ENCODE measurements at regions not wholly inside any gene's neighbourhood (a gene's known extent, or its start where the extent isn't known, plus 50 kb on each side); places are given as distances from the start of the nearest gene placed in this dataset.

- H3K4me3 ChIP-seq (ENCODE audit: control extremely low read depth in 1 of 5, extremely low read depth in 1 of 5, insufficient read depth in 1 of 5, low read depth in 2 of 5, low read length in 4 of 5) = no peak overlapping the region
- ATAC-seq (ENCODE audit: low read depth) (no peak), DNase-seq (no peak)
- intact Hi-C loops (cut with micrococcal nuclease) = no loop called here
- no peak overlapping the region for H3K27ac ChIP-seq (ENCODE audit: low read length in 2 of 2)
- Mint-ChIP-seq H3K4me3 (no peak overlapping the region), H3K9me3 (ENCODE audit: insufficient read depth) (peaks cover 5% of the 10 kb centered on the region), H3K4me1 (no peaks in the 10 kb centered on the region), H3K27me3 (no peaks in the 10 kb centered on the region), H3K27ac (no peak overlapping the region)
- no peaks in the 10 kb centered on the region for H3K79me2 ChIP-seq (ENCODE audit: control insufficient read depth, insufficient read depth, low read length)
- POLR2A ChIA-PET = no interaction called here
- no peaks in the 10 kb centered on the region for H3K36me3 ChIP-seq (replicated peaks in 1 of 2; ENCODE audit: control extremely low read depth in 1 of 2, control insufficient read depth in 1 of 2, extremely low read depth in 1 of 2, insufficient read depth in 2 of 2, low read length in 1 of 2)
- WGBS (ENCODE audit: insufficient coverage) = no CpG with 5 or more reads among the region's 1 CpG
- no peaks in the 10 kb centered on the region for H3K9me3 ChIP-seq (ENCODE audit: control extremely low read depth in 1 of 3, control insufficient read depth in 2 of 3, insufficient read depth in 1 of 3, low read length in 2 of 3)
- no peak overlapping the region for H3K4me2 ChIP-seq (replicated peaks; ENCODE audit: low read depth, low read length, poor library complexity, severe bottlenecking)
- TF ChIP-seq, protein P1, sequence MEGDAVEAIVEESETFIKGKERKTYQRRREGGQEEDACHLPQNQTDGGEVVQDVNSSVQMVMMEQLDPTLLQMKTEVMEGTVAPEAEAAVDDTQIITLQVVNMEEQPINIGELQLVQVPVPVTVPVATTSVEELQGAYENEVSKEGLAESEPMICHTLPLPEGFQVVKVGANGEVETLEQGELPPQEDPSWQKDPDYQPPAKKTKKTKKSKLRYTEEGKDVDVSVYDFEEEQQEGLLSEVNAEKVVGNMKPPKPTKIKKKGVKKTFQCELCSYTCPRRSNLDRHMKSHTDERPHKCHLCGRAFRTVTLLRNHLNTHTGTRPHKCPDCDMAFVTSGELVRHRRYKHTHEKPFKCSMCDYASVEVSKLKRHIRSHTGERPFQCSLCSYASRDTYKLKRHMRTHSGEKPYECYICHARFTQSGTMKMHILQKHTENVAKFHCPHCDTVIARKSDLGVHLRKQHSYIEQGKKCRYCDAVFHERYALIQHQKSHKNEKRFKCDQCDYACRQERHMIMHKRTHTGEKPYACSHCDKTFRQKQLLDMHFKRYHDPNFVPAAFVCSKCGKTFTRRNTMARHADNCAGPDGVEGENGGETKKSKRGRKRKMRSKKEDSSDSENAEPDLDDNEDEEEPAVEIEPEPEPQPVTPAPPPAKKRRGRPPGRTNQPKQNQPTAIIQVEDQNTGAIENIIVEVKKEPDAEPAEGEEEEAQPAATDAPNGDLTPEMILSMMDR (IDR thresholded peaks at IDR 0.05) = no peak
- no peak for TF ChIP-seq EZH2 (IDR thresholded peaks at IDR 0.05; ENCODE audit: borderline replicate concordance, insufficient read depth, low read depth, low read length, poor library complexity, severe bottlenecking)
- no peaks in the 10 kb centered on the region for H4K20me1 ChIP-seq (ENCODE audit: control insufficient read depth, insufficient read depth, low read length, poor library complexity, severe bottlenecking)
- no peak overlapping the region for H3K9ac ChIP-seq (ENCODE audit: low read length)
- H3K4me1 ChIP-seq (ENCODE audit: control insufficient read depth in 2 of 2, insufficient read depth in 2 of 2, low read length in 2 of 2) = no peaks in the 10 kb centered on the region
- CTCF ChIA-PET = no interaction called here
- no peak overlapping the region for H2AFZ ChIP-seq (ENCODE audit: insufficient read depth, low read depth, low read length, poor library complexity, severe bottlenecking)
- no peaks in the 10 kb centered on the region for H3K27me3 ChIP-seq (replicated peaks in 1 of 4; ENCODE audit: control extremely low read depth in 1 of 4, control insufficient read depth in 3 of 4, insufficient read depth in 4 of 4, low read length in 3 of 4)
Measured at GRCh38 chr5:93235761-93236160, 345.3 kb downstream of the NR2F1-AS1 start.

GRCh38 chr5:93226202-93226735 lies 354.8 kb downstream of the NR2F1-AS1 start:
- no peak overlapping the region for H3K9ac ChIP-seq (ENCODE audit: low read length)
- no peak overlapping the region for H3K27ac ChIP-seq (ENCODE audit: low read length in 2 of 2)
- no peaks in the 10 kb centered on the region for H3K4me1 ChIP-seq (ENCODE audit: control insufficient read depth in 2 of 2, insufficient read depth in 2 of 2, low read length in 2 of 2)
- no peak overlapping the region for H3K4me3 ChIP-seq (ENCODE audit: control extremely low read depth in 1 of 5, extremely low read depth in 1 of 5, insufficient read depth in 1 of 5, low read depth in 2 of 5, low read length in 4 of 5)
- no peaks in the 10 kb centered on the region for H3K27me3 Mint-ChIP-seq
- no peak overlapping the region for H3K4me3 Mint-ChIP-seq
- DNase-seq (no peak), ATAC-seq (ENCODE audit: low read depth) (no peak)
- POLR2A ChIA-PET = no interaction called here
- no peak overlapping the region for H3K4me2 ChIP-seq (replicated peaks; ENCODE audit: low read depth, low read length, poor library complexity, severe bottlenecking)
- H4K20me1 ChIP-seq (ENCODE audit: control insufficient read depth, insufficient read depth, low read length, poor library complexity, severe bottlenecking) = no peaks in the 10 kb centered on the region
- H3K9me3 Mint-ChIP-seq (ENCODE audit: insufficient read depth) = no peaks in the 10 kb centered on the region
- no peaks in the 10 kb centered on the region for H3K36me3 ChIP-seq (replicated peaks in 1 of 2; ENCODE audit: control extremely low read depth in 1 of 2, control insufficient read depth in 1 of 2, extremely low read depth in 1 of 2, insufficient read depth in 2 of 2, low read length in 1 of 2)
- no peaks in the 10 kb centered on the region for H3K27me3 ChIP-seq (replicated peaks in 1 of 4; ENCODE audit: control extremely low read depth in 1 of 4, control insufficient read depth in 3 of 4, insufficient read depth in 4 of 4, low read length in 3 of 4)
- H3K27ac Mint-ChIP-seq = no peak overlapping the region
- no CpG with 5 or more reads among the region's 1 CpG for WGBS (ENCODE audit: insufficient coverage)
- CTCF ChIA-PET = no interaction called here
- H3K9me3 ChIP-seq (ENCODE audit: control extremely low read depth in 1 of 3, control insufficient read depth in 2 of 3, insufficient read depth in 1 of 3, low read length in 2 of 3) = peaks cover 0 to under 1% (median 0%) of the 10 kb centered on the region in 3 donors
- no peaks in the 10 kb centered on the region for H3K4me1 Mint-ChIP-seq
- intact Hi-C loops (cut with micrococcal nuclease) = no loop called here
- no peaks in the 10 kb centered on the region for H3K79me2 ChIP-seq (ENCODE audit: control insufficient read depth, insufficient read depth, low read length)
- H2AFZ ChIP-seq (ENCODE audit: insufficient read depth, low read depth, low read length, poor library complexity, severe bottlenecking) = no peak overlapping the region
- TF ChIP-seq EZH2 (IDR thresholded peaks at IDR 0.05; ENCODE audit: borderline replicate concordance, insufficient read depth, low read depth, low read length, poor library complexity, severe bottlenecking) = no peak
- TF ChIP-seq, protein P1 (IDR thresholded peaks at IDR 0.05) = no peak

Data from B cell (primary cell).